ENCODE measurements at regions not wholly inside any gene's neighbourhood (a gene's known extent, or its start where the extent isn't known, plus 50 kb on each side); places are given as distances from the start of the nearest gene placed in this dataset.

- Histone ChIP-seq H3K4me3 (no peak overlapping the region), H3K36me3 (ENCODE audit: low read depth, missing control alignments) (no peaks in the 10 kb centered on the region), H3K27me3 (no peaks in the 10 kb centered on the region), H3K27ac (no peak overlapping the region), H3K9me3 (no peaks in the 10 kb centered on the region), H3K4me1 (no peaks in the 10 kb centered on the region)
- TF ChIP-seq POLR2A (IDR thresholded peaks at IDR 0.05): no peak
- TF ChIP-seq, protein P1, sequence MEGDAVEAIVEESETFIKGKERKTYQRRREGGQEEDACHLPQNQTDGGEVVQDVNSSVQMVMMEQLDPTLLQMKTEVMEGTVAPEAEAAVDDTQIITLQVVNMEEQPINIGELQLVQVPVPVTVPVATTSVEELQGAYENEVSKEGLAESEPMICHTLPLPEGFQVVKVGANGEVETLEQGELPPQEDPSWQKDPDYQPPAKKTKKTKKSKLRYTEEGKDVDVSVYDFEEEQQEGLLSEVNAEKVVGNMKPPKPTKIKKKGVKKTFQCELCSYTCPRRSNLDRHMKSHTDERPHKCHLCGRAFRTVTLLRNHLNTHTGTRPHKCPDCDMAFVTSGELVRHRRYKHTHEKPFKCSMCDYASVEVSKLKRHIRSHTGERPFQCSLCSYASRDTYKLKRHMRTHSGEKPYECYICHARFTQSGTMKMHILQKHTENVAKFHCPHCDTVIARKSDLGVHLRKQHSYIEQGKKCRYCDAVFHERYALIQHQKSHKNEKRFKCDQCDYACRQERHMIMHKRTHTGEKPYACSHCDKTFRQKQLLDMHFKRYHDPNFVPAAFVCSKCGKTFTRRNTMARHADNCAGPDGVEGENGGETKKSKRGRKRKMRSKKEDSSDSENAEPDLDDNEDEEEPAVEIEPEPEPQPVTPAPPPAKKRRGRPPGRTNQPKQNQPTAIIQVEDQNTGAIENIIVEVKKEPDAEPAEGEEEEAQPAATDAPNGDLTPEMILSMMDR (IDR thresholded peaks at IDR 0.05): no peak
- intact Hi-C loops (cut with DNase I; ENCODE audit: low total_unique reads): no loop called here
- DNase-seq: no peak
Measured at GRCh38 chr4:179399054-179399782, 1957.0 kb upstream of the AGA start.

DNA sequence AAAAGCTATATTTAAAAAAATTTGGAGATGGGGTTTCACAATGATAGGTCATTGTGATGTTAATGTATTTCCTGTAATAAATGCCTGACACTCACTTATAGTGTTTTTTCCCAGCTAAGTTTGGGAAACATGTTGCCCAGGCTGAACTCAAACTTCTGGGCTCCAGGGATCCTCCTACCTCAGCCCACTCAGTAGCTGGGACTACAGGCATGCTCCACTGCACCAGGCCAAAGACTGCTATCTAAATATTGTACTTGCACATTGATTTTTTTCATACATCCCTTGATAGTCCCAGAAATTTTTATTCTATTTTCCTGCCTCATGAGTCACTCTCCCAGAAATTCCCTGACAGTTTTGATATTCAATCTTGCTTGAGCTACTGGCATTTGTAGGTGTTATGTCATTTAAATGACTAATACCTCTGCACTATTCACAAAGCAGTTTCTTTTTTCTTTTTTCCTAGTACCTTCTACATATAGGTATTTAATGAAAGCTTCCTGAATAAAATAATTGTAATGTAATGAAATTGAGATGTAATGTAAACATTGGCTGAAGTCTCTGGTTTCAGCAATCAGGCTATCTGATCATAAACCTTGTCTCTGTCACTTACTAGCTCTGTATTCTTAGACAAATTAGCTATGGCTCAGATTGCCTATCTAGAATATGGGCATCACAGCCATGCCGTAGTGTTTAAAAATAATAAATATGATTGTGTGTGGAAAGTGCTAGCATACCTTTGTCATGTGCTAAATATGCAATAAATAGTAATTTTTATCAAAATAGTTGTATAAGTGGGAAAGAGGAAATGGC, 1973.0 kb upstream of the AGA start:
- Histone ChIP-seq H3K9me3 (no peaks in the 10 kb centered on the region), H3K27ac (no peak overlapping the region), H3K4me3 (no peak overlapping the region), H3K27me3 (no peaks in the 10 kb centered on the region), H3K36me3 (ENCODE audit: low read depth, missing control alignments) (no peaks in the 10 kb centered on the region), H3K4me1 (no peaks in the 10 kb centered on the region)
- WGBS, 2 donors: 72 to 86% methylated on average over 1 of the region's 1 CpG
- DNase-seq: no peak
- TF ChIP-seq, protein P1 (IDR thresholded peaks at IDR 0.05): no peak
- TF ChIP-seq POLR2A (IDR thresholded peaks at IDR 0.05): no peak
- intact Hi-C loops (cut with DNase I; ENCODE audit: low total_unique reads): no loop called here

GRCh38 chr4:179415847-179416223, 1973.6 kb upstream of the AGA start:
- intact Hi-C loops (cut with DNase I; ENCODE audit: low total_unique reads): no loop called here
- no peaks in the 10 kb centered on the region for H3K36me3 ChIP-seq (ENCODE audit: low read depth, missing control alignments)
- DNase-seq: no peak
- WGBS, 2 donors: 70 to 90% methylated on average over 1 of the region's 1 CpG
- H3K27me3 ChIP-seq: no peaks in the 10 kb centered on the region
- no peak overlapping the region for H3K27ac ChIP-seq
- no peaks in the 10 kb centered on the region for H3K9me3 ChIP-seq
- H3K4me3 ChIP-seq: no peak overlapping the region
- no peaks in the 10 kb centered on the region for H3K4me1 ChIP-seq
- no peak for TF ChIP-seq POLR2A (IDR thresholded peaks at IDR 0.05)
- TF ChIP-seq, protein P1 (IDR thresholded peaks at IDR 0.05): no peak

GRCh38 chr4:179417357-179417756, 1975.1 kb upstream of the AGA start:
- Histone ChIP-seq H3K36me3 (ENCODE audit: low read depth, missing control alignments) (no peaks in the 10 kb centered on the region), H3K27ac (no peak overlapping the region), H3K27me3 (no peaks in the 10 kb centered on the region), H3K9me3 (no peaks in the 10 kb centered on the region), H3K4me3 (no peak overlapping the region), H3K4me1 (no peaks in the 10 kb centered on the region)
- TF ChIP-seq, protein P1 (IDR thresholded peaks at IDR 0.05): no peak
- TF ChIP-seq POLR2A (IDR thresholded peaks at IDR 0.05): no peak
- intact Hi-C loops (cut with DNase I; ENCODE audit: low total_unique reads): no loop called here
- no peak for DNase-seq
- WGBS, 2 donors: 32 to 40% methylated on average over 2 of the region's 2 CpGs
